Erythroblast (primary cell): ENCODE measurements at regions not wholly inside any gene's neighbourhood (a gene's known extent, or its start where the extent isn't known, plus 50 kb on each side); places are given as distances from the start of the nearest gene placed in this dataset.

Source experiments
- GATA1 ChIP-seq: IDR thresholded peaks from 2 replicates; pipeline ENCODE4 v1.6.1; 2011; ENCODE audit warnings: low read depth, mild to moderate bottlenecking, control low read depth, low read length, moderate library complexity
- POLR2A ChIP-seq: IDR thresholded peaks from 2 replicates; pipeline ENCODE4 v1.6.1; 2011; ENCODE audit warnings: mild to moderate bottlenecking, low read length

DNA sequence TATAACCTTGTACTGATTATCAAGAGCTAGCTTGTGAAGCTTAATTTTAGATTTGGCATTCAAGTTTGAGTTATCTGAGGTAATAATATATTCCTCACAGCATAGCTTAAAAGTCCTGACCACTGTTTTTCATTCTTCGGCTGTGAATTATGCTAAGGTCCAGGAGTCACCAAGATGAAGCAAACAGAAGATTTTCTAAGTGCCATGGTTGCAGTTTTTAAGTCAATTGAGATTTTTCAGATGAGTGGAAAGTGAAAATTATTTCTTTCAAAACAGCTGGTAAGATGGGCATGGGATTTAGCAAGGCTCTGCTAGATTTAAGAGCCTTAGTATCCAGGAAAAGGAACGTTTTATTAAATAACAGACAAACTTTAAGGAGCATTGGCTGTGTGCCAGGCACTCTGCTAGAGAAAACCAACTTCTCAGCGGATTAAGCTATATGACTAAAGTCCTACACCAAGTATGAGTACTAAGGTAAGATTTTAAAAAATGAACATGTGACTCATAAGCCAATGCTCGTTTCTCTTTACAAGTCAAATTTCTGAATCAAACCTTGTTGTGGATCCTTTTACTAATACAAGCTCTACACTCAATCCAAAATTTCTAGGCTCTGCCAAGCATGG lies 149.9 kb upstream of the IL15 start:
- no peak for TF ChIP-seq POLR2A
- TF ChIP-seq GATA1, result no peak
